Neural progenitor cell (in vitro differentiated cells): ENCODE measurements at regions not wholly inside any gene's neighbourhood (a gene's known extent, or its start where the extent isn't known, plus 50 kb on each side); places are given as distances from the start of the nearest gene placed in this dataset.

ENCODE experiments used
- EZH2 ChIP-seq: fragments of 200-600 bp; sonication (generic); IDR thresholded peaks from 2 replicates; pipeline ENCODE4 v1.6.1; 2017; ENCODE audit warnings: antibody characterized with exemption, mild to moderate bottlenecking, moderate library complexity
- EZH2phosphoT487 ChIP-seq: fragments of 200-600 bp; sonication (generic); IDR thresholded peaks from 2 replicates; pipeline ENCODE4 v1.6.1; 2017; ENCODE audit warnings: antibody characterized with exemption
- TF ChIP-seq, protein P1 (sequence below): fragments of 200-600 bp; sonication (generic); IDR thresholded peaks from 2 replicates; pipeline ENCODE4 v1.5.1; 2017; ENCODE audit warnings: antibody characterized with exemption, mild to moderate bottlenecking

DNA sequence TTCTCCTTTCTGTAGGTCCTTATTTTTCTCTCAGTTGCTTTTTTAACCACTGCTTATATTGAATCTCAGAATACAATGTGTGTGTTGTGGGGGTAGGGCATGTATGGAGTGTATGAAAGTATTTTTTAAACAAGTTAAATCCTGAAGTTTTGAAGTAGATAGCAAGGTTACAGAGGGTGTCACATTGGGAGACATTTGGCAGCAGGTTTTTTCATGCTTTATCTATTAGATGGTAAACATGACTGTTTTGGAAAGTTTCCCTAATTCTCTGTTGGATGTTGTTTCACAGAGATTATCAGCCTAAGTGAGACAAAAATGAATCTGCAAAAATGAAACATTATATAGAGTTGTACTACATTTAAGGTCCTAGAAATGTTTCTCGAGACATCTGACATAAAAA lies 190.6 kb upstream of the ARPP21 start:
- TF ChIP-seq EZH2, result no peak
- TF ChIP-seq, protein P1, sequence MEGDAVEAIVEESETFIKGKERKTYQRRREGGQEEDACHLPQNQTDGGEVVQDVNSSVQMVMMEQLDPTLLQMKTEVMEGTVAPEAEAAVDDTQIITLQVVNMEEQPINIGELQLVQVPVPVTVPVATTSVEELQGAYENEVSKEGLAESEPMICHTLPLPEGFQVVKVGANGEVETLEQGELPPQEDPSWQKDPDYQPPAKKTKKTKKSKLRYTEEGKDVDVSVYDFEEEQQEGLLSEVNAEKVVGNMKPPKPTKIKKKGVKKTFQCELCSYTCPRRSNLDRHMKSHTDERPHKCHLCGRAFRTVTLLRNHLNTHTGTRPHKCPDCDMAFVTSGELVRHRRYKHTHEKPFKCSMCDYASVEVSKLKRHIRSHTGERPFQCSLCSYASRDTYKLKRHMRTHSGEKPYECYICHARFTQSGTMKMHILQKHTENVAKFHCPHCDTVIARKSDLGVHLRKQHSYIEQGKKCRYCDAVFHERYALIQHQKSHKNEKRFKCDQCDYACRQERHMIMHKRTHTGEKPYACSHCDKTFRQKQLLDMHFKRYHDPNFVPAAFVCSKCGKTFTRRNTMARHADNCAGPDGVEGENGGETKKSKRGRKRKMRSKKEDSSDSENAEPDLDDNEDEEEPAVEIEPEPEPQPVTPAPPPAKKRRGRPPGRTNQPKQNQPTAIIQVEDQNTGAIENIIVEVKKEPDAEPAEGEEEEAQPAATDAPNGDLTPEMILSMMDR, result no peak
- TF ChIP-seq EZH2phosphoT487, result no peak
